ENCODE measurements at regions not wholly inside any gene's neighbourhood (a gene's known extent, or its start where the extent isn't known, plus 50 kb on each side); places are given as distances from the start of the nearest gene placed in this dataset.

DNA sequence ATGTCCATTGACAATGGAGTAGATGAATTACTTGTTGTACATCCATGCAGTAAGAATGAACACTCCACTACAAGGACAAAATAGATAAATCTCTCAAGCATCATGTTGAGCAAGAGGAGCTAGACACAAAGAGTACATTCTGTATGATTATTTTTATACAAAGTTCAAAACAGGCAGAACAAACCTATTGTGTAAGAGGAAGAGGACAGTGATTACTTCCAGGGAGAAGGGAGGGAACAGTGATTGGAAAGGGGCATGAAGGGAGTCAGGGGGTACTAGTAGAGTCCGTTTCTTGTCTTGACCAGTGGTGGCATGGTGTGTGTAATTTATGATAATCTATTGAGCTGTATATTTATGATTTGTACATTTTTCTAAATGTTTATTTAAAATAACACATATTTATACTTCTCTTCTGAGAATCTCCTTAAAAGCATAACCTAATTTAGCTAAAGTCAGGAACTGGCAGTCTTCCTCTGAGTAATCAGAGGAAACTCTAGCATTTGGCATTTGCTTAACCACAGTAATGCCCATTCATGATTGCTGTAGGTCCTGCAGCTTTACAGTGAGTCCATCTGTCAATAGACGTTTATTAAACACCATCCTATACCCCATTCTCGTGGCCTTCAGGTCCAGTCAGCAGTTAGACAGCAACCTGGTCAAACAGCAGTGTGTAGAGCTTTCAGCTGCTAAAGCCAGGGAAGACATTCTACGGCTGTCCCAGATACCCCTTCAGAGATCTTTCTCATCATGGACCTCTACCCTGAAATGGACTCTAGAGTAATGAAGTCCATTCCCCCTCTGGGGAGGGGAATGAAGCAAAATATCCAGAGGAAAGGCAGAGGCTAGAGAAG lies 114.1 kb upstream of the GALNT2 start (continued):
- TF ChIP-seq, protein P1, sequence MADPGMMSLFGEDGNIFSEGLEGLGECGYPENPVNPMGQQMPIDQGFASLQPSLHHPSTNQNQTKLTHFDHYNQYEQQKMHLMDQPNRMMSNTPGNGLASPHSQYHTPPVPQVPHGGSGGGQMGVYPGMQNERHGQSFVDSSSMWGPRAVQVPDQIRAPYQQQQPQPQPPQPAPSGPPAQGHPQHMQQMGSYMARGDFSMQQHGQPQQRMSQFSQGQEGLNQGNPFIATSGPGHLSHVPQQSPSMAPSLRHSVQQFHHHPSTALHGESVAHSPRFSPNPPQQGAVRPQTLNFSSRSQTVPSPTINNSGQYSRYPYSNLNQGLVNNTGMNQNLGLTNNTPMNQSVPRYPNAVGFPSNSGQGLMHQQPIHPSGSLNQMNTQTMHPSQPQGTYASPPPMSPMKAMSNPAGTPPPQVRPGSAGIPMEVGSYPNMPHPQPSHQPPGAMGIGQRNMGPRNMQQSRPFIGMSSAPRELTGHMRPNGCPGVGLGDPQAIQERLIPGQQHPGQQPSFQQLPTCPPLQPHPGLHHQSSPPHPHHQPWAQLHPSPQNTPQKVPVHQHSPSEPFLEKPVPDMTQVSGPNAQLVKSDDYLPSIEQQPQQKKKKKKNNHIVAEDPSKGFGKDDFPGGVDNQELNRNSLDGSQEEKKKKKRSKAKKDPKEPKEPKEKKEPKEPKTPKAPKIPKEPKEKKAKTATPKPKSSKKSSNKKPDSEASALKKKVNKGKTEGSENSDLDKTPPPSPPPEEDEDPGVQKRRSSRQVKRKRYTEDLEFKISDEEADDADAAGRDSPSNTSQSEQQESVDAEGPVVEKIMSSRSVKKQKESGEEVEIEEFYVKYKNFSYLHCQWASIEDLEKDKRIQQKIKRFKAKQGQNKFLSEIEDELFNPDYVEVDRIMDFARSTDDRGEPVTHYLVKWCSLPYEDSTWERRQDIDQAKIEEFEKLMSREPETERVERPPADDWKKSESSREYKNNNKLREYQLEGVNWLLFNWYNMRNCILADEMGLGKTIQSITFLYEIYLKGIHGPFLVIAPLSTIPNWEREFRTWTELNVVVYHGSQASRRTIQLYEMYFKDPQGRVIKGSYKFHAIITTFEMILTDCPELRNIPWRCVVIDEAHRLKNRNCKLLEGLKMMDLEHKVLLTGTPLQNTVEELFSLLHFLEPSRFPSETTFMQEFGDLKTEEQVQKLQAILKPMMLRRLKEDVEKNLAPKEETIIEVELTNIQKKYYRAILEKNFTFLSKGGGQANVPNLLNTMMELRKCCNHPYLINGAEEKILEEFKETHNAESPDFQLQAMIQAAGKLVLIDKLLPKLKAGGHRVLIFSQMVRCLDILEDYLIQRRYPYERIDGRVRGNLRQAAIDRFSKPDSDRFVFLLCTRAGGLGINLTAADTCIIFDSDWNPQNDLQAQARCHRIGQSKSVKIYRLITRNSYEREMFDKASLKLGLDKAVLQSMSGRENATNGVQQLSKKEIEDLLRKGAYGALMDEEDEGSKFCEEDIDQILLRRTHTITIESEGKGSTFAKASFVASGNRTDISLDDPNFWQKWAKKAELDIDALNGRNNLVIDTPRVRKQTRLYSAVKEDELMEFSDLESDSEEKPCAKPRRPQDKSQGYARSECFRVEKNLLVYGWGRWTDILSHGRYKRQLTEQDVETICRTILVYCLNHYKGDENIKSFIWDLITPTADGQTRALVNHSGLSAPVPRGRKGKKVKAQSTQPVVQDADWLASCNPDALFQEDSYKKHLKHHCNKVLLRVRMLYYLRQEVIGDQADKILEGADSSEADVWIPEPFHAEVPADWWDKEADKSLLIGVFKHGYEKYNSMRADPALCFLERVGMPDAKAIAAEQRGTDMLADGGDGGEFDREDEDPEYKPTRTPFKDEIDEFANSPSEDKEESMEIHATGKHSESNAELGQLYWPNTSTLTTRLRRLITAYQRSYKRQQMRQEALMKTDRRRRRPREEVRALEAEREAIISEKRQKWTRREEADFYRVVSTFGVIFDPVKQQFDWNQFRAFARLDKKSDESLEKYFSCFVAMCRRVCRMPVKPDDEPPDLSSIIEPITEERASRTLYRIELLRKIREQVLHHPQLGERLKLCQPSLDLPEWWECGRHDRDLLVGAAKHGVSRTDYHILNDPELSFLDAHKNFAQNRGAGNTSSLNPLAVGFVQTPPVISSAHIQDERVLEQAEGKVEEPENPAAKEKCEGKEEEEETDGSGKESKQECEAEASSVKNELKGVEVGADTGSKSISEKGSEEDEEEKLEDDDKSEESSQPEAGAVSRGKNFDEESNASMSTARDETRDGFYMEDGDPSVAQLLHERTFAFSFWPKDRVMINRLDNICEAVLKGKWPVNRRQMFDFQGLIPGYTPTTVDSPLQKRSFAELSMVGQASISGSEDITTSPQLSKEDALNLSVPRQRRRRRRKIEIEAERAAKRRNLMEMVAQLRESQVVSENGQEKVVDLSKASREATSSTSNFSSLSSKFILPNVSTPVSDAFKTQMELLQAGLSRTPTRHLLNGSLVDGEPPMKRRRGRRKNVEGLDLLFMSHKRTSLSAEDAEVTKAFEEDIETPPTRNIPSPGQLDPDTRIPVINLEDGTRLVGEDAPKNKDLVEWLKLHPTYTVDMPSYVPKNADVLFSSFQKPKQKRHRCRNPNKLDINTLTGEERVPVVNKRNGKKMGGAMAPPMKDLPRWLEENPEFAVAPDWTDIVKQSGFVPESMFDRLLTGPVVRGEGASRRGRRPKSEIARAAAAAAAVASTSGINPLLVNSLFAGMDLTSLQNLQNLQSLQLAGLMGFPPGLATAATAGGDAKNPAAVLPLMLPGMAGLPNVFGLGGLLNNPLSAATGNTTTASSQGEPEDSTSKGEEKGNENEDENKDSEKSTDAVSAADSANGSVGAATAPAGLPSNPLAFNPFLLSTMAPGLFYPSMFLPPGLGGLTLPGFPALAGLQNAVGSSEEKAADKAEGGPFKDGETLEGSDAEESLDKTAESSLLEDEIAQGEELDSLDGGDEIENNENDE (IDR thresholded peaks at IDR 0.05; ENCODE audit: insufficient replicate concordance, low read length) = no peak
- TF ChIP-seq SUZ12 (IDR thresholded peaks at IDR 0.05; ENCODE audit: low read length) (no peak), CTBP2 (IDR thresholded peaks at IDR 0.05; ENCODE audit: borderline replicate concordance, insufficient read depth, insufficient read length, low read length) (no peak), TAF1 (IDR thresholded peaks at IDR 0.05; ENCODE audit: low read depth, low read length) (no peak), GABPA (IDR thresholded peaks at IDR 0.05; ENCODE audit: borderline replicate concordance, insufficient read depth, low read length) (no peak), BCL11A (IDR thresholded peaks at IDR 0.05; ENCODE audit: low read depth in 2 of 2, low read length in 2 of 2) (no peak), JUND (IDR thresholded peaks at IDR 0.05; ENCODE audit: low read length) (no peak), ASH2L (IDR thresholded peaks at IDR 0.05; ENCODE audit: low read length) (no peak), KDM1A (IDR thresholded peaks at IDR 0.05; ENCODE audit: borderline replicate concordance, low read length) (no peak)
